Astrocyte of the hippocampus (primary cell): ENCODE measurements at regions not wholly inside any gene's neighbourhood (a gene's known extent, or its start where the extent isn't known, plus 50 kb on each side); places are given as distances from the start of the nearest gene placed in this dataset.

ENCODE experiments used
- DNase-seq: peaks from one replicate; pipeline ENCODE4 v3.0.0; 2011; ENCODE audit warnings: low read depth, low spot score

GRCh38 chr17:36756695-36757094, 155.3 kb downstream of the MRM1 start:
- no peak for DNase-seq

GRCh38 chr17:36760425-36760824, 159.0 kb downstream of the MRM1 start:
- DNase-seq = no peak

- peak; percentile 5 for DNase-seq
Measured at GRCh38 chr17:36761203-36761950, 160.0 kb downstream of the MRM1 start.

GRCh38 chr17:36765436-36766043, 164.2 kb downstream of the MRM1 start:
- DNase-seq = no peak

GRCh38 chr17:36768394-36768793, 167.0 kb downstream of the MRM1 start:
- no peak for DNase-seq

- no peak for DNase-seq
Measured at GRCh38 chr17:36773039-36773438, 164.2 kb upstream of the LHX1 start.

GRCh38 chr17:36777118-36777517, 160.2 kb upstream of the LHX1 start:
- peak; percentile 38 for DNase-seq

- no peak for DNase-seq
Measured at GRCh38 chr17:36778448-36778847, 158.8 kb upstream of the LHX1 start.

- DNase-seq = no peak
Measured at GRCh38 chr17:36779550-36779949, 157.7 kb upstream of the LHX1 start.

- no peak for DNase-seq
Measured at GRCh38 chr17:36784633-36785032, 152.6 kb upstream of the LHX1 start.

GRCh38 chr17:36786867-36787266, 150.4 kb upstream of the LHX1 start:
- no peak for DNase-seq

- peak; percentile 12 for DNase-seq
Measured at GRCh38 chr17:36791150-36791941, 145.9 kb upstream of the LHX1 start.

- DNase-seq = no peak
Measured at GRCh38 chr17:36791942-36792475, 145.3 kb upstream of the LHX1 start.

GRCh38 chr17:36792849-36793248, 144.4 kb upstream of the LHX1 start:
- DNase-seq = no peak

- no peak for DNase-seq
Measured at GRCh38 chr17:36793976-36794375, 143.3 kb upstream of the LHX1 start.

- DNase-seq = no peak
Measured at GRCh38 chr17:36807496-36808179, 129.6 kb upstream of the LHX1 start.

- DNase-seq = peak; percentile 60
Measured at GRCh38 chr17:36808180-36808661, 129.1 kb upstream of the LHX1 start.

GRCh38 chr17:36812762-36813161, 124.5 kb upstream of the LHX1 start:
- no peak for DNase-seq

- DNase-seq = no peak
Measured at GRCh38 chr17:36813357-36813756, 123.9 kb upstream of the LHX1 start.

- DNase-seq = no peak
Measured at GRCh38 chr17:36813957-36814563, 123.2 kb upstream of the LHX1 start.

GRCh38 chr17:36814958-36815357, 122.3 kb upstream of the LHX1 start:
- no peak for DNase-seq
